ENCODE measurements at regions not wholly inside any gene's neighbourhood (a gene's known extent, or its start where the extent isn't known, plus 50 kb on each side); places are given as distances from the start of the nearest gene placed in this dataset.

DNA sequence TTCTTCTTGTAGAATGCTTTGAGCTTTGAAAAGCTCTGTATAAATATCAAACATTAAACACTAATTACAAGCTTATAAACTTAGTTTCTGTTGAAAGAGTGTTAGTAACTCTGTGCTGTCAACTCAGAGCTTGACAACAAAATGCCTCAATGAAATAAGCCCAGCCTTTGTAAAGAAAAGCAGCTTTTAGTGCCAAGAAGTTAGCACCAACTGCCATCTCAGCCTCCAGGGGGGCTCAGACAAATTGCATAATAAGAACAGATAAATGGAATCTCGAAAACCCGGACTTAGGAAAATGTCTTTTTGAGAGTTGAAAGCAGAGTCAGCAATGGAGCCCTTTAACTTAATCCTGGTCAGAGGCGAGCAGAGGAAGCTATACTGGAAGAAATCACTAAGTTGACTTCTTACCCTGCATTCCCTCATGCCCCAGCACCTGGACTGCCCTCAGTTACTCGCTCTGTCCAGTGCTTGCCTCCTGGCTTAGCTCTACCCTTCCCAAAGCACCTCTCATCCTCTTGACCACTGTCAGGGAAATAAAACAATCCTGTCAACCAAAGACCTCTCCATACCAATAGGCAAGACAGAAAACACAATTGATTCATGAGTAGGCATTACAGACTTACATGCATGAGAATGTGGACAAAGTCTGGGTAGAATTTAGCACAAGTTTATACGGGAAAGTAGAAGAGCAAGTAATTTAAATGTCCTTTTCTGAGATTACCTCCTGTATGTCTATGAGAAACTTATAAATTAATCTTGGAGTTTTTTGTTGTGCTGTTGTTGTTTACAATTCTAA is 352.7 kb downstream of the ZNF608 start:
- Histone ChIP-seq H3K4me1 (ENCODE audit: control insufficient read depth in 1 of 2, insufficient read depth in 2 of 2, low read length in 2 of 2) (no peaks in the 10 kb centered on the region), H4K20me1 (ENCODE audit: insufficient read depth) (no peaks in the 10 kb centered on the region), H3K27me3 (ENCODE audit: insufficient read depth, low read length) (no peaks in the 10 kb centered on the region), H3K4me2 (ENCODE audit: low read length) (no peak overlapping the region), H3K79me2 (ENCODE audit: insufficient read depth, low read length) (no peaks in the 10 kb centered on the region), H2AFZ (ENCODE audit: low read depth, low read length, poor library complexity, severe bottlenecking) (no peak overlapping the region), H3K27ac (ENCODE audit: low read depth, low read length) (no peak overlapping the region), H3K9me2 (ENCODE audit: insufficient read depth) (no peaks in the 10 kb centered on the region), H3K9me3 (ENCODE audit: control insufficient read depth in 1 of 2, insufficient read depth in 1 of 2, low read depth in 1 of 2, low read length in 2 of 2) (peaks cover 0 to 6% of the 10 kb centered on the region in 2 experiments; a peak in 1 of 4 replicates), H3K9ac (ENCODE audit: low read length) (no peak overlapping the region), H3K4me3 (replicated peaks in 1 of 2; ENCODE audit: low read depth in 1 of 2, low read length in 2 of 2) (no peak overlapping the region), H3K36me3 (ENCODE audit: control insufficient read depth in 1 of 2, insufficient read depth in 2 of 2, low read length in 2 of 2) (no peaks in the 10 kb centered on the region)
- ATAC-seq (no peak), DNase-seq (ENCODE audit: low read depth, low spot score) (no peak)
- ChIA-PET RAD21 (ENCODE audit: low non-redundant PET in 1 of 2, low total read pairs in 2 of 2, uncharacterized antibody in 2 of 2, unreplicated experiment in 2 of 2) (no interaction called here), CTCF (no interaction called here), POLR2A (no interaction called here)
- intact Hi-C loops (cut with micrococcal nuclease): no loop called here
- BruUV-seq (replicated peaks): no TSS peak
- TF ChIP-seq EZH2 (IDR thresholded peaks at IDR 0.05) (no peak), CEBPB (IDR thresholded peaks at IDR 0.05; ENCODE audit: low read depth) (no peak), ELF1 (IDR thresholded peaks at IDR 0.05; ENCODE audit: borderline replicate concordance, low read depth) (no peak), RAD21 (IDR thresholded peaks at IDR 0.05; ENCODE audit: low read depth) (no peak), EZH2phosphoT487 (IDR thresholded peaks at IDR 0.05; ENCODE audit: borderline replicate concordance) (no peak), SP1 (IDR thresholded peaks at IDR 0.05; ENCODE audit: low read depth) (no peak), POLR2AphosphoS5 (IDR thresholded peaks at IDR 0.05; ENCODE audit: low read depth, low read length) (no peak), FOSL1 (IDR thresholded peaks at IDR 0.05; ENCODE audit: low read depth) (no peak), SRF (IDR thresholded peaks at IDR 0.05; ENCODE audit: low read depth) (no peak), ZFX (IDR thresholded peaks at IDR 0.05) (no peak), SIN3A (IDR thresholded peaks at IDR 0.05; ENCODE audit: low read depth) (no peak), CBX3 (IDR thresholded peaks at IDR 0.05; ENCODE audit: low read depth) (no peak), EGR1 (IDR thresholded peaks at IDR 0.05; ENCODE audit: low read depth) (no peak), POLR2A (IDR thresholded peaks at IDR 0.05; ENCODE audit: borderline replicate concordance, extremely low read depth, insufficient read depth, insufficient read length) (no peak), ZNF274 (IDR thresholded peaks at IDR 0.05; ENCODE audit: low read depth, low read length) (no peak)
- TF ChIP-seq, protein P1, sequence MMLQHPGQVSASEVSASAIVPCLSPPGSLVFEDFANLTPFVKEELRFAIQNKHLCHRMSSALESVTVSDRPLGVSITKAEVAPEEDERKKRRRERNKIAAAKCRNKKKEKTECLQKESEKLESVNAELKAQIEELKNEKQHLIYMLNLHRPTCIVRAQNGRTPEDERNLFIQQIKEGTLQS (IDR thresholded peaks at IDR 0.05): no peak
- TF ChIP-seq, protein P2, sequence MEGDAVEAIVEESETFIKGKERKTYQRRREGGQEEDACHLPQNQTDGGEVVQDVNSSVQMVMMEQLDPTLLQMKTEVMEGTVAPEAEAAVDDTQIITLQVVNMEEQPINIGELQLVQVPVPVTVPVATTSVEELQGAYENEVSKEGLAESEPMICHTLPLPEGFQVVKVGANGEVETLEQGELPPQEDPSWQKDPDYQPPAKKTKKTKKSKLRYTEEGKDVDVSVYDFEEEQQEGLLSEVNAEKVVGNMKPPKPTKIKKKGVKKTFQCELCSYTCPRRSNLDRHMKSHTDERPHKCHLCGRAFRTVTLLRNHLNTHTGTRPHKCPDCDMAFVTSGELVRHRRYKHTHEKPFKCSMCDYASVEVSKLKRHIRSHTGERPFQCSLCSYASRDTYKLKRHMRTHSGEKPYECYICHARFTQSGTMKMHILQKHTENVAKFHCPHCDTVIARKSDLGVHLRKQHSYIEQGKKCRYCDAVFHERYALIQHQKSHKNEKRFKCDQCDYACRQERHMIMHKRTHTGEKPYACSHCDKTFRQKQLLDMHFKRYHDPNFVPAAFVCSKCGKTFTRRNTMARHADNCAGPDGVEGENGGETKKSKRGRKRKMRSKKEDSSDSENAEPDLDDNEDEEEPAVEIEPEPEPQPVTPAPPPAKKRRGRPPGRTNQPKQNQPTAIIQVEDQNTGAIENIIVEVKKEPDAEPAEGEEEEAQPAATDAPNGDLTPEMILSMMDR (IDR thresholded peaks at IDR 0.05 in 2 of 3, conservative IDR thresholded peaks at IDR 0.05 in 1 of 3; ENCODE audit: borderline replicate concordance in 1 of 3, insufficient read depth in 1 of 3, low read depth in 2 of 3, low read length in 2 of 3): no peak
- TF ChIP-seq, protein P3, sequence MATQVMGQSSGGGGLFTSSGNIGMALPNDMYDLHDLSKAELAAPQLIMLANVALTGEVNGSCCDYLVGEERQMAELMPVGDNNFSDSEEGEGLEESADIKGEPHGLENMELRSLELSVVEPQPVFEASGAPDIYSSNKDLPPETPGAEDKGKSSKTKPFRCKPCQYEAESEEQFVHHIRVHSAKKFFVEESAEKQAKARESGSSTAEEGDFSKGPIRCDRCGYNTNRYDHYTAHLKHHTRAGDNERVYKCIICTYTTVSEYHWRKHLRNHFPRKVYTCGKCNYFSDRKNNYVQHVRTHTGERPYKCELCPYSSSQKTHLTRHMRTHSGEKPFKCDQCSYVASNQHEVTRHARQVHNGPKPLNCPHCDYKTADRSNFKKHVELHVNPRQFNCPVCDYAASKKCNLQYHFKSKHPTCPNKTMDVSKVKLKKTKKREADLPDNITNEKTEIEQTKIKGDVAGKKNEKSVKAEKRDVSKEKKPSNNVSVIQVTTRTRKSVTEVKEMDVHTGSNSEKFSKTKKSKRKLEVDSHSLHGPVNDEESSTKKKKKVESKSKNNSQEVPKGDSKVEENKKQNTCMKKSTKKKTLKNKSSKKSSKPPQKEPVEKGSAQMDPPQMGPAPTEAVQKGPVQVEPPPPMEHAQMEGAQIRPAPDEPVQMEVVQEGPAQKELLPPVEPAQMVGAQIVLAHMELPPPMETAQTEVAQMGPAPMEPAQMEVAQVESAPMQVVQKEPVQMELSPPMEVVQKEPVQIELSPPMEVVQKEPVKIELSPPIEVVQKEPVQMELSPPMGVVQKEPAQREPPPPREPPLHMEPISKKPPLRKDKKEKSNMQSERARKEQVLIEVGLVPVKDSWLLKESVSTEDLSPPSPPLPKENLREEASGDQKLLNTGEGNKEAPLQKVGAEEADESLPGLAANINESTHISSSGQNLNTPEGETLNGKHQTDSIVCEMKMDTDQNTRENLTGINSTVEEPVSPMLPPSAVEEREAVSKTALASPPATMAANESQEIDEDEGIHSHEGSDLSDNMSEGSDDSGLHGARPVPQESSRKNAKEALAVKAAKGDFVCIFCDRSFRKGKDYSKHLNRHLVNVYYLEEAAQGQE (IDR thresholded peaks at IDR 0.05; ENCODE audit: low read depth): no peak
- TF ChIP-seq, protein P4, sequence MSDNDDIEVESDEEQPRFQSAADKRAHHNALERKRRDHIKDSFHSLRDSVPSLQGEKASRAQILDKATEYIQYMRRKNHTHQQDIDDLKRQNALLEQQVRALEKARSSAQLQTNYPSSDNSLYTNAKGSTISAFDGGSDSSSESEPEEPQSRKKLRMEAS (IDR thresholded peaks at IDR 0.05): no peak

Measured in HCT116 (cell line).